ENCODE measurements at regions not wholly inside any gene's neighbourhood (a gene's known extent, or its start where the extent isn't known, plus 50 kb on each side); places are given as distances from the start of the nearest gene placed in this dataset.

- Histone ChIP-seq H3K36me3 (no peaks in the 10 kb centered on the region), H3K9me3 (no peaks in the 10 kb centered on the region), H3K27ac (no peak overlapping the region), H3K4me3 (no peak overlapping the region), H3K27me3 (no peaks in the 10 kb centered on the region), H3K4me1 (no peaks in the 10 kb centered on the region)
- 52 to 54% methylated on average over 2 to 5 of the region's 5 CpGs for WGBS, 2 donors (ENCODE audit: low coverage in 1 of 2)
- TF ChIP-seq EP300 (IDR thresholded peaks at IDR 0.05) = no peak
- no peak for ATAC-seq
Measured at GRCh38 chr17:13806092-13806491, 204.4 kb upstream of the HS3ST3A1 start.

- 90% methylated on average over 3 of the region's 3 CpGs; no CpG with 5 or more reads in 1 of the 2 donors for WGBS, 2 donors (ENCODE audit: low coverage in 1 of 2)
- Histone ChIP-seq H3K4me3 (no peak overlapping the region), H3K4me1 (no peaks in the 10 kb centered on the region), H3K27ac (no peak overlapping the region), H3K36me3 (no peaks in the 10 kb centered on the region), H3K27me3 (no peaks in the 10 kb centered on the region), H3K9me3 (no peaks in the 10 kb centered on the region)
- TF ChIP-seq CTCF (IDR thresholded peaks at IDR 0.05) = no peak
- no peak for TF ChIP-seq EP300 (IDR thresholded peaks at IDR 0.05)
- no peak for TF ChIP-seq POLR2AphosphoS5 (IDR thresholded peaks at IDR 0.05)
- no peak for TF ChIP-seq POLR2A (IDR thresholded peaks at IDR 0.05)
- ATAC-seq = no peak
Measured at GRCh38 chr17:13807103-13807502, 205.4 kb upstream of the HS3ST3A1 start.

GRCh38 chr17:13812350-13812749 lies 210.6 kb upstream of the HS3ST3A1 start:
- no peaks in the 10 kb centered on the region for H3K4me1 ChIP-seq
- H3K27me3 ChIP-seq = no peaks in the 10 kb centered on the region
- H3K4me3 ChIP-seq = no peak overlapping the region
- ATAC-seq = no peak
- no peaks in the 10 kb centered on the region for H3K9me3 ChIP-seq
- H3K27ac ChIP-seq = no peak overlapping the region
- no peaks in the 10 kb centered on the region for H3K36me3 ChIP-seq
- TF ChIP-seq CTCF (IDR thresholded peaks at IDR 0.05) = no peak
- TF ChIP-seq POLR2AphosphoS5 (IDR thresholded peaks at IDR 0.05) = no peak
- no peak for TF ChIP-seq POLR2A (IDR thresholded peaks at IDR 0.05)
- no peak for TF ChIP-seq EP300 (IDR thresholded peaks at IDR 0.05)
- whole genome bisulfite sequencing, 2 donors (ENCODE audit: low coverage in 1 of 2) = 71 to 87% methylated on average over 2 of the region's 2 CpGs

- Histone ChIP-seq H3K4me3 (no peak overlapping the region), H3K36me3 (no peaks in the 10 kb centered on the region), H3K27ac (no peak overlapping the region), H3K9me3 (no peaks in the 10 kb centered on the region), H3K4me1 (no peaks in the 10 kb centered on the region), H3K27me3 (no peaks in the 10 kb centered on the region)
- no peak for TF ChIP-seq POLR2AphosphoS5 (IDR thresholded peaks at IDR 0.05)
- no peak for TF ChIP-seq CTCF (IDR thresholded peaks at IDR 0.05)
- TF ChIP-seq POLR2A (IDR thresholded peaks at IDR 0.05) = no peak
- TF ChIP-seq EP300 (IDR thresholded peaks at IDR 0.05) = no peak
- no peak for ATAC-seq
- 55 to 74% methylated on average over 8 to 15 of the region's 17 CpGs for WGBS, 2 donors (ENCODE audit: low coverage in 1 of 2)
Measured at GRCh38 chr17:13813347-13814240, 211.9 kb upstream of the HS3ST3A1 start.

- H3K4me3 ChIP-seq = no peak overlapping the region
- H3K36me3 ChIP-seq = no peaks in the 10 kb centered on the region
- WGBS, 2 donors (ENCODE audit: low coverage in 1 of 2) = 67 to 80% methylated on average over 2 to 3 of the region's 3 CpGs
Measured at GRCh38 chr17:13822700-13823099, 221.0 kb upstream of the HS3ST3A1 start.

More at GRCh38 chr17:13822700-13823099, 221.0 kb upstream of the HS3ST3A1 start:
- peaks cover 0 to 6% (median 0%) of the 10 kb centered on the region in 3 donors for H3K9me3 ChIP-seq
- TF ChIP-seq POLR2AphosphoS5 (IDR thresholded peaks at IDR 0.05) = no peak
- no peak for TF ChIP-seq CTCF (IDR thresholded peaks at IDR 0.05)
- no peak for TF ChIP-seq POLR2A (IDR thresholded peaks at IDR 0.05)
- TF ChIP-seq EP300 (IDR thresholded peaks at IDR 0.05) = no peak
- H3K27me3 ChIP-seq = no peaks in the 10 kb centered on the region
- H3K27ac ChIP-seq = no peak overlapping the region
- no peak for ATAC-seq
- no peaks in the 10 kb centered on the region for H3K4me1 ChIP-seq

All from gastroesophageal sphincter (tissue), 4 donors.